ENCODE measurements at regions not wholly inside any gene's neighbourhood (a gene's known extent, or its start where the extent isn't known, plus 50 kb on each side); places are given as distances from the start of the nearest gene placed in this dataset.

- no peak for ATAC-seq
These were observed 268.1 kb downstream of the IPO8 start for GRCh38 chr12:30427555-30427954.

GRCh38 chr12:30425445-30425844, 270.2 kb downstream of the IPO8 start:
- no peak overlapping the region for H3K27ac Mint-ChIP-seq
- H3K27me3 Mint-ChIP-seq = no peaks in the 10 kb centered on the region
- peaks cover 12% of the 10 kb centered on the region for H3K9me3 Mint-ChIP-seq
- no peak overlapping the region for H3K4me3 Mint-ChIP-seq
- no peaks in the 10 kb centered on the region for H3K36me3 Mint-ChIP-seq
- H3K4me1 Mint-ChIP-seq = no peaks in the 10 kb centered on the region
- ATAC-seq = no peak

More at GRCh38 chr12:30427555-30427954, 268.1 kb downstream of the IPO8 start:
- no peak overlapping the region for H3K4me3 Mint-ChIP-seq
- H3K27ac Mint-ChIP-seq = no peak overlapping the region
- H3K36me3 Mint-ChIP-seq = no peaks in the 10 kb centered on the region
- no peaks in the 10 kb centered on the region for H3K27me3 Mint-ChIP-seq
- peaks cover 12% of the 10 kb centered on the region for H3K9me3 Mint-ChIP-seq
- H3K4me1 Mint-ChIP-seq = no peaks in the 10 kb centered on the region

- Mint-ChIP-seq H3K4me1 (no peaks in the 10 kb centered on the region), H3K4me3 (no peak overlapping the region), H3K27me3 (no peaks in the 10 kb centered on the region), H3K9me3 (peaks cover 6% of the 10 kb centered on the region), H3K27ac (no peak overlapping the region), H3K36me3 (no peaks in the 10 kb centered on the region)
- ATAC-seq = no peak
These were observed 272.3 kb downstream of the IPO8 start for GRCh38 chr12:30423330-30423729.

- H3K36me3 Mint-ChIP-seq = no peaks in the 10 kb centered on the region
- H3K27me3 Mint-ChIP-seq = no peaks in the 10 kb centered on the region
- no peak overlapping the region for H3K4me3 Mint-ChIP-seq
- H3K27ac Mint-ChIP-seq = no peak overlapping the region
- peaks cover 6% of the 10 kb centered on the region for H3K9me3 Mint-ChIP-seq
- no peaks in the 10 kb centered on the region for H3K4me1 Mint-ChIP-seq
- ATAC-seq = no peak
These were observed 272.8 kb downstream of the IPO8 start for GRCh38 chr12:30422844-30423243.

- H3K36me3 Mint-ChIP-seq = no peaks in the 10 kb centered on the region
- H3K9me3 Mint-ChIP-seq = peaks cover 6% of the 10 kb centered on the region
- no peaks in the 10 kb centered on the region for H3K27me3 Mint-ChIP-seq
- H3K27ac Mint-ChIP-seq = no peak overlapping the region
- H3K4me3 Mint-ChIP-seq = no peak overlapping the region
- H3K4me1 Mint-ChIP-seq = no peaks in the 10 kb centered on the region
- ATAC-seq = no peak
These were observed 275.1 kb downstream of the IPO8 start for GRCh38 chr12:30420561-30420960.

- Mint-ChIP-seq H3K4me1 (no peaks in the 10 kb centered on the region), H3K27me3 (no peaks in the 10 kb centered on the region), H3K9me3 (peaks cover under 1% of the 10 kb centered on the region), H3K36me3 (no peaks in the 10 kb centered on the region), H3K4me3 (no peak overlapping the region), H3K27ac (no peak overlapping the region)
- ATAC-seq = no peak
These were observed 277.9 kb downstream of the IPO8 start for GRCh38 chr12:30417697-30418231.

GRCh38 chr12:30416631-30417030, 279.0 kb downstream of the IPO8 start:
- H3K27ac Mint-ChIP-seq = no peak overlapping the region
- no peaks in the 10 kb centered on the region for H3K4me1 Mint-ChIP-seq
- H3K36me3 Mint-ChIP-seq = no peaks in the 10 kb centered on the region
- H3K9me3 Mint-ChIP-seq = no peaks in the 10 kb centered on the region
- no peak overlapping the region for H3K4me3 Mint-ChIP-seq
- ATAC-seq = no peak
- no peaks in the 10 kb centered on the region for H3K27me3 Mint-ChIP-seq

GRCh38 chr12:30415777-30416176, 279.9 kb downstream of the IPO8 start:
- Mint-ChIP-seq H3K36me3 (no peaks in the 10 kb centered on the region), H3K4me1 (no peaks in the 10 kb centered on the region), H3K27ac (no peak overlapping the region), H3K27me3 (no peaks in the 10 kb centered on the region), H3K9me3 (no peaks in the 10 kb centered on the region), H3K4me3 (no peak overlapping the region)
- no peak for ATAC-seq

GRCh38 chr12:30414507-30414906, 281.2 kb downstream of the IPO8 start:
- no peaks in the 10 kb centered on the region for H3K27me3 Mint-ChIP-seq
- H3K4me3 Mint-ChIP-seq = no peak overlapping the region
- ATAC-seq = no peak
- no peaks in the 10 kb centered on the region for H3K4me1 Mint-ChIP-seq
- H3K36me3 Mint-ChIP-seq = no peaks in the 10 kb centered on the region
- H3K9me3 Mint-ChIP-seq = no peaks in the 10 kb centered on the region
- no peak overlapping the region for H3K27ac Mint-ChIP-seq

GRCh38 chr12:30400349-30400748, 295.3 kb downstream of the IPO8 start:
- Mint-ChIP-seq H3K9me3 (peaks cover 9% of the 10 kb centered on the region), H3K4me1 (no peaks in the 10 kb centered on the region), H3K27me3 (no peaks in the 10 kb centered on the region), H3K27ac (no peak overlapping the region), H3K36me3 (no peaks in the 10 kb centered on the region), H3K4me3 (no peak overlapping the region)
- ATAC-seq = no peak

- Mint-ChIP-seq H3K27ac (no peak overlapping the region), H3K9me3 (peaks cover 9% of the 10 kb centered on the region), H3K36me3 (no peaks in the 10 kb centered on the region), H3K4me3 (no peak overlapping the region), H3K27me3 (no peaks in the 10 kb centered on the region), H3K4me1 (no peaks in the 10 kb centered on the region)
- ATAC-seq = no peak
These were observed 295.8 kb downstream of the IPO8 start for GRCh38 chr12:30399859-30400258.

- no peak overlapping the region for H3K4me3 Mint-ChIP-seq
- H3K36me3 Mint-ChIP-seq = no peaks in the 10 kb centered on the region
- no peaks in the 10 kb centered on the region for H3K4me1 Mint-ChIP-seq
- ATAC-seq = no peak
- H3K27ac Mint-ChIP-seq = no peak overlapping the region
- peaks cover 5% of the 10 kb centered on the region for H3K9me3 Mint-ChIP-seq
- no peaks in the 10 kb centered on the region for H3K27me3 Mint-ChIP-seq
These were observed 299.1 kb downstream of the IPO8 start for GRCh38 chr12:30396576-30396975.

GRCh38 chr12:30395190-30395589, 300.5 kb downstream of the IPO8 start:
- no peaks in the 10 kb centered on the region for H3K36me3 Mint-ChIP-seq
- ATAC-seq = no peak
- H3K27ac Mint-ChIP-seq = no peak overlapping the region
- peaks cover 8% of the 10 kb centered on the region for H3K9me3 Mint-ChIP-seq
- no peaks in the 10 kb centered on the region for H3K4me1 Mint-ChIP-seq
- no peaks in the 10 kb centered on the region for H3K27me3 Mint-ChIP-seq
- no peak overlapping the region for H3K4me3 Mint-ChIP-seq

GRCh38 chr12:30391766-30392366, 303.8 kb downstream of the IPO8 start:
- H3K4me1 Mint-ChIP-seq = no peaks in the 10 kb centered on the region
- H3K9me3 Mint-ChIP-seq = peaks cover 11% of the 10 kb centered on the region
- ATAC-seq = no peak
- H3K27ac Mint-ChIP-seq = no peak overlapping the region
- no peak overlapping the region for H3K4me3 Mint-ChIP-seq
- no peaks in the 10 kb centered on the region for H3K27me3 Mint-ChIP-seq
- no peaks in the 10 kb centered on the region for H3K36me3 Mint-ChIP-seq

- no peaks in the 10 kb centered on the region for H3K27me3 Mint-ChIP-seq
These were observed 310.0 kb downstream of the IPO8 start for GRCh38 chr12:30385706-30386105.

GRCh38 chr12:30384976-30385375, 310.7 kb downstream of the IPO8 start:
- peaks cover 5% of the 10 kb centered on the region for H3K9me3 Mint-ChIP-seq
- no peak for ATAC-seq
- no peaks in the 10 kb centered on the region for H3K36me3 Mint-ChIP-seq
- no peak overlapping the region for H3K4me3 Mint-ChIP-seq
- no peaks in the 10 kb centered on the region for H3K27me3 Mint-ChIP-seq
- no peaks in the 10 kb centered on the region for H3K4me1 Mint-ChIP-seq
- H3K27ac Mint-ChIP-seq = no peak overlapping the region

More at GRCh38 chr12:30385706-30386105, 310.0 kb downstream of the IPO8 start:
- no peak for ATAC-seq
- no peak overlapping the region for H3K27ac Mint-ChIP-seq
- no peaks in the 10 kb centered on the region for H3K36me3 Mint-ChIP-seq
- H3K9me3 Mint-ChIP-seq = peaks cover 5% of the 10 kb centered on the region
- no peak overlapping the region for H3K4me3 Mint-ChIP-seq
- no peaks in the 10 kb centered on the region for H3K4me1 Mint-ChIP-seq

Measured in stimulated activated memory B cell treated with anti-CD40 and anti-IgM and Interleukin-4, amounts not matched to agents 10 μg/mL and 1 μg/mL and 100 μg/mL, for 72 hours (primary cell).